ENCODE measurements at regions not wholly inside any gene's neighbourhood (a gene's known extent, or its start where the extent isn't known, plus 50 kb on each side); places are given as distances from the start of the nearest gene placed in this dataset.

DNA sequence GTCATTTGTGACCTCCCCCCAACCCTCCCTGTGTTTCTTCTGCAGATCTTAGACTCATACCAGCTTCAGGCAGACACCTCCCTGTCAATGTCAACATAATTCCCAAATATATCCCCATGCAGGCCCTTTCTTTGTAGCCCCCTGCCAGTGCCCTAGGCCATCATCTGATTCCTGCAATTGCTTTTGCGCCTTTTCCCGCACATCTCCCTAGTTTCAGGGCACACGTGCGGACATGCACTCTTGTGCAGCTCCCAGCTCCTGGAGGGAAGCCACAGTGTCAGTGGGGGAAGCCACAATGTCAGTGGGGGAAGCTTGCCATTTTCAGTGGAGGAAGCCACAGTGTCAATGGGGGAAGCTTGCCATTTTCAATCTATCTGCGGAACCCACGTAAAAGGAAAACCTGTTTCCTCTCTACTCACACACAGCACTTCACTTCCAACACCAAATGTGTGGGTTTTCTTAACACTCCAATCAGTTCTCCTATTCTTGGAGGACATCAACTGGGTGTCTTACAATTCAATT lies 256.4 kb downstream of the ACKR3 start:
- no peak overlapping the region for H3K4me3 ChIP-seq (ENCODE audit: low read depth, low read length)
- TF ChIP-seq, protein P1, sequence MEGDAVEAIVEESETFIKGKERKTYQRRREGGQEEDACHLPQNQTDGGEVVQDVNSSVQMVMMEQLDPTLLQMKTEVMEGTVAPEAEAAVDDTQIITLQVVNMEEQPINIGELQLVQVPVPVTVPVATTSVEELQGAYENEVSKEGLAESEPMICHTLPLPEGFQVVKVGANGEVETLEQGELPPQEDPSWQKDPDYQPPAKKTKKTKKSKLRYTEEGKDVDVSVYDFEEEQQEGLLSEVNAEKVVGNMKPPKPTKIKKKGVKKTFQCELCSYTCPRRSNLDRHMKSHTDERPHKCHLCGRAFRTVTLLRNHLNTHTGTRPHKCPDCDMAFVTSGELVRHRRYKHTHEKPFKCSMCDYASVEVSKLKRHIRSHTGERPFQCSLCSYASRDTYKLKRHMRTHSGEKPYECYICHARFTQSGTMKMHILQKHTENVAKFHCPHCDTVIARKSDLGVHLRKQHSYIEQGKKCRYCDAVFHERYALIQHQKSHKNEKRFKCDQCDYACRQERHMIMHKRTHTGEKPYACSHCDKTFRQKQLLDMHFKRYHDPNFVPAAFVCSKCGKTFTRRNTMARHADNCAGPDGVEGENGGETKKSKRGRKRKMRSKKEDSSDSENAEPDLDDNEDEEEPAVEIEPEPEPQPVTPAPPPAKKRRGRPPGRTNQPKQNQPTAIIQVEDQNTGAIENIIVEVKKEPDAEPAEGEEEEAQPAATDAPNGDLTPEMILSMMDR (IDR thresholded peaks at IDR 0.05; ENCODE audit: low read depth, low read length, missing control alignments), result no peak
- DNase-seq (ENCODE audit: low read depth), result no peak

DNA sequence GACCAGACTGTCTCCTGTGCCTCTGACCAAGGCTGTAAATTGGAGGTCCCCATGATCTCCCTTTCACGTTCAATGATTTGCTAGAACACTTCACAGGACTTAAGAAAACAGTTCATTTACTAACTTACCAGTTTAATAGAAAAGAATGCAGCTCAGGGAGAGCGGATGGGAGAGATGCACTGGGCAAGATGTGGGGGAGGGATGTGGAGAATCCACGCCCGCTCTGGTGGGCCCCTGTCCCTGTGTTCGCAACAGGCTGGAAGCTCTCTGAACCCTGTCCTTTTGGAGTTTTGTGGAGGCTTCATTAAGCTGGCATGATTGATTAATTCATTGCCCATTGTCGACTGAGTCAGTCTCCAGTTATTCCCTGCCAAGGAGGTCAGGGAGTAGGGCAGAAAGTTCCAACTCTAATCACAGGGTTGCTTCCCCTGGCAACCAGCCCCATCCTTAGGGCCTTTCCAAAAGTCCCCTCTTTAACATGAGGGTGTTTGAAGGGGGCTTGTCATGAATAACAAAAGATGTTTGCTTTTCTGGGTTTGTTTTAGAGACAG lies 257.1 kb downstream of the ACKR3 start:
- no peak for DNase-seq (ENCODE audit: low read depth)
- TF ChIP-seq, protein P1 (IDR thresholded peaks at IDR 0.05; ENCODE audit: low read depth, low read length, missing control alignments), result no peak
- no peak overlapping the region for H3K4me3 ChIP-seq (ENCODE audit: low read depth, low read length)

DNA sequence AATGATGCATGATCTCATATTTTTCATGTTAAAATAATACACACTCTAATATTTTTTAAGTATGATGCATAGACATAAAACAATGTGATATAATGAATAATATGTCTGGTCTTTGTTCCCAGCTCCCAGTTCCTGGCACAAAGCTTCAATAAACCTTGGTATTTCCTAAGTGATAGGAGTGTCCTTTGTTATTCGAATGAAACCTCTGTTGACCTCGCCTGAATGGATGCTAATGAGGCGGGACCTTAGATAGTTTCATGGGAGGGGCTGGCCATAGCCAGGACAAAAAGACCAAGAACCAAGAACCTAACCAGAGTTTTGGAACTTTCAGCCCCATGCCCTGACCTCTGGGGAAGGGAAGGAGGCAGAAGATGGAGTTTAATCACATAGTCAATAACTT lies 257.7 kb upstream of the COPS8 start:
- DNase-seq (ENCODE audit: low read depth), result no peak
- TF ChIP-seq, protein P1 (IDR thresholded peaks at IDR 0.05; ENCODE audit: low read depth, low read length, missing control alignments), result no peak
- no peak overlapping the region for H3K4me3 ChIP-seq (ENCODE audit: low read depth, low read length)

DNA sequence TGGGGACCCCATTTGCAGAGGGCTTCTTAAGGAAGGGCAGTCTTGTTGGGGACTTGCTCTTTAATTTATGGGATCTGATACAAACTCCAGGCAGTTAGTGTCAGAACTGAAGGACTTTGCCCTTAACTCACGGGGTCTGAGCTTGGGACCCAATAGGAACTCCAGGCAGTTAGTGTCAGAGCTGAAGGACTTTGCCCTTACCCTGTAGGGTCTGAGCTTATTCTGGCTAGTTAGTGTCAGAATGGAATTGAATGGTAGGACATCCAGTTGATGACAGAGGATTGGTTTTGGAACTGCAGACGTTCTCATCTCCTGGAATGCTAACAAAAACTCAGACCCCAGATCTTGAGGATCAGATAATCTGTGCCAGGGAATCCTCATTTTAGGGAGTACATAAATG lies 256.9 kb upstream of the COPS8 start:
- no peak overlapping the region for H3K4me3 ChIP-seq (ENCODE audit: low read depth, low read length)
- TF ChIP-seq, protein P1 (IDR thresholded peaks at IDR 0.05; ENCODE audit: low read depth, low read length, missing control alignments), result no peak
- no peak for DNase-seq (ENCODE audit: low read depth)

DNA sequence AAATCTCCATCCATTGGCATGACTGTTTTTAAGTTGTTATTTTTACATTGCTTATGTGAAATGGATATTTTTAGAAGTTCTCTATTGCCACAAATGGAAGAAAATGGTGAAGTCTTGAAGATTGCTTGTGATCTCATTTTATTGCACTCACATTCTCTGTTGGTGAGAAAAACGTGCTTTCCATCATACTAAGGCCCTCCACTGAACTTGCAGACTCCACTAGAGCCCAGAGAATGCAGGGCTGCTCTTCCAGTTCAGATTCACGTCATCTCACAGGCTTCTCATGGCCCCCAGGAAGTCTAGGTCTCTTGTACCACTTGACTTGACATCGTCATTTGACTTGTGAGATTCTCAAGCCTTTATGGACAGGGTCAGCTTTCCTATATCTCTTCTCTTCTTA lies 254.8 kb upstream of the COPS8 start:
- TF ChIP-seq, protein P1 (IDR thresholded peaks at IDR 0.05; ENCODE audit: low read depth, low read length, missing control alignments), result no peak
- no peak overlapping the region for H3K4me3 ChIP-seq (ENCODE audit: low read depth, low read length)
- no peak for DNase-seq (ENCODE audit: low read depth)

DNA sequence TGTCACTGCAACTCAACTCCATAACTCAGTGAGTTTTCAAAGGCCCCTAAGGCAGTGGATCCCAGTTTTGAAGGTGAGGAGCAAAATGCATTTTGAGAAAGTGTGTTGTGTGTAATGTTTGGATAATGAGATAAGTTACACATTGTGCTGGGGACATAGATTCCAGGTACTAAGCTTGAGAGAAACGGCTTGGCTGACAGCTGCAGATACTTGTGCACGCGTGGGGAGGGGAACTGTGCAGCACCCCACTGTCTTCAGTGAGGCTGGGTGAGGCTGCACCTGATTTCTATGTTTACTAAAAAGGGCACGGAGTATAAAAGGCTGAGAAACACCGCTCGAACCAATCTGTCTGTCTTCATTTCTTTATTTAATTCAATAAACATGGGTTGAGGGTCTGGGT lies 254.0 kb upstream of the COPS8 start:
- TF ChIP-seq, protein P1 (IDR thresholded peaks at IDR 0.05; ENCODE audit: low read depth, low read length, missing control alignments), result no peak
- H3K4me3 ChIP-seq (ENCODE audit: low read depth, low read length), result no peak overlapping the region
- no peak for DNase-seq (ENCODE audit: low read depth)

DNA sequence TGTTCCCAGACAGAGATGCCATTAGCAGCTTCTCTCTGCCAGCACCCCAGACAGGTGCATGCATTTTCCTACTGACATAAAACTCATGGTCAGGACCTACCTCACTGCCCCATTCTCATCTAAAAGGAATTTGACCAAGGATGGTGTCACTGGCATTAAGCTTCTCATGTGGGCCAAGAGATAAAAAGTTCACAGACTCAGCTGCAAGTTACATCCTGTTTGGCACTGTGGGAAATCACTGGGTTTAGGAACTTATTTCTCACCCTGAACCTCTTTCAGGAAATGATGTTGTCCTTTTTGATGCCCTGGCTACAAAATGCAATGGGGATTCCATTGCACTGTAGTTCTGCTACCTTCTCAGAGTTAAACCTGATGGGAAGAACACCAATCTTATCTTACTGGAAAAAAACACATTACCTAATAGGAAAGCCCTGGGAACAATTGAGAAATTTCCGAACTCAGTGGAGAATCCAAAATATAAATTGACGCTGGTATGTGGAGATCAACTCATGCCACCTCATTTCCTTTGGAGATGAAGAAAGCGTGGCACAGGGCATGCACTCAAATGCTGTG lies 252.1 kb upstream of the COPS8 start:
- no peak for DNase-seq (ENCODE audit: low read depth)
- TF ChIP-seq, protein P1 (IDR thresholded peaks at IDR 0.05; ENCODE audit: low read depth, low read length, missing control alignments), result no peak
- no peak overlapping the region for H3K4me3 ChIP-seq (ENCODE audit: low read depth, low read length)

Data from GM12864 (cell line).